ENCODE measurements at regions not wholly inside any gene's neighbourhood (a gene's known extent, or its start where the extent isn't known, plus 50 kb on each side); places are given as distances from the start of the nearest gene placed in this dataset.

DNA sequence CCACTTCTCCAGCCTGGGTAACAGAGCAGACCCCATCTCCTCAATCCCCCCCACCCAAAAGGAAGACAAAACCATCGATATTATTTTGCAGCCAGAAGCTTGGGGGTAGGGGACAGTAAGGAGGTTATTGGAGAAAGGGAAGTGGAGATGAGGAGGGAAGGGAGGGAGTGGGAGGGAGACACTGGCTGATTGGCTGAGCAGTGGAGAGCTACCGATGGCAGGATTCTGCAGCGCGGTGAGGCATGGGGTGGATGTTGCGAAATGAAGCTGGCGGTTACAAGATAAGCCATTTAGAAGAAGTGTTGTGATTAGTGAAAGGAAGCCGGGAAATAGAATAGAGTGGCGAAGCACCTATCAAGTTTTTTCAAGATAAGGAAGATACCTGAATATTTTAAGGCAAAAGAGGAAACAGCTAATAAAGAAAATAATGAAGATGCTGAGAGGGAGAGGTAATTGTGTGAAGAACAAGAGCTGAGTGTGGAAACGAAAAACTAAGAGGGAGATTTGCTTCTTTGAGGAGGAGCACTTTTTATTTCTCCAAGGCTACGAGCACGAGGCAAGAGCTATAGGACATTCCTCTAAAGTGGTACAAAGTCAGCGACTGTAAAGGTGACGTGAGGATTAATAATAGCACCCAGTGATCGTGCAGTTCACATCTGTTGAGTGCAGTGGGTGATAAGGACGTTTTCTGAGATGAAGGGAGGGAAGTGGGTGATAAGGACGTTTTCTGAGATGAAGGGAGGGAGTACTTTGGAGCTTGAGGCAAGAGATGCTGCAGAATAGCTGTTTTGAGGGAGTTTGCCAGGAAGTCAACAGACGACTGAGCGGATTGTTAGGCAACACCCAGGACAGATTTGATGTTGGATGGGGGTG is 103.2 kb upstream of the KIF26B start:
- 16% methylated on average over 18 of the region's 18 CpGs for WGBS (ENCODE audit: insufficient coverage)
- intact Hi-C loops (cut with micrococcal nuclease): no loop called here
- Mint-ChIP-seq H3K36me3 (no peaks in the 10 kb centered on the region), H3K27me3 (ENCODE audit: low read depth in 2 of 2) (peaks cover 5 to 36% of the 10 kb centered on the region in 2 donors), H3K4me1 (peaks cover 26% of the 10 kb centered on the region in 2 donors), H3K9me3 (no peaks in the 10 kb centered on the region), H3K27ac (peak overlapping the region in 1 of 2 donors; percentile 17), H3K4me3 (peak overlapping the region; percentile 83)
- Histone ChIP-seq H3K27ac (ENCODE audit: low read length) (no peak overlapping the region), H3K9me3 (ENCODE audit: control insufficient read depth, insufficient read depth, low read length) (no peaks in the 10 kb centered on the region), H3K27me3 (ENCODE audit: control insufficient read depth, insufficient read depth, low read length) (no peaks in the 10 kb centered on the region), H3K4me3 (ENCODE audit: low read length) (no peak overlapping the region), H3K4me1 (ENCODE audit: control insufficient read depth, insufficient read depth, low read length) (peaks cover 28% of the 10 kb centered on the region), H3K36me3 (ENCODE audit: control insufficient read depth, insufficient read depth, low read length) (no peaks in the 10 kb centered on the region)
- ATAC-seq (peak; percentile 72 to 81 (median 72)), DNase-seq (peak in 1 of 2 donors; percentile 20)
- TF ChIP-seq, protein P1, sequence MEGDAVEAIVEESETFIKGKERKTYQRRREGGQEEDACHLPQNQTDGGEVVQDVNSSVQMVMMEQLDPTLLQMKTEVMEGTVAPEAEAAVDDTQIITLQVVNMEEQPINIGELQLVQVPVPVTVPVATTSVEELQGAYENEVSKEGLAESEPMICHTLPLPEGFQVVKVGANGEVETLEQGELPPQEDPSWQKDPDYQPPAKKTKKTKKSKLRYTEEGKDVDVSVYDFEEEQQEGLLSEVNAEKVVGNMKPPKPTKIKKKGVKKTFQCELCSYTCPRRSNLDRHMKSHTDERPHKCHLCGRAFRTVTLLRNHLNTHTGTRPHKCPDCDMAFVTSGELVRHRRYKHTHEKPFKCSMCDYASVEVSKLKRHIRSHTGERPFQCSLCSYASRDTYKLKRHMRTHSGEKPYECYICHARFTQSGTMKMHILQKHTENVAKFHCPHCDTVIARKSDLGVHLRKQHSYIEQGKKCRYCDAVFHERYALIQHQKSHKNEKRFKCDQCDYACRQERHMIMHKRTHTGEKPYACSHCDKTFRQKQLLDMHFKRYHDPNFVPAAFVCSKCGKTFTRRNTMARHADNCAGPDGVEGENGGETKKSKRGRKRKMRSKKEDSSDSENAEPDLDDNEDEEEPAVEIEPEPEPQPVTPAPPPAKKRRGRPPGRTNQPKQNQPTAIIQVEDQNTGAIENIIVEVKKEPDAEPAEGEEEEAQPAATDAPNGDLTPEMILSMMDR (IDR thresholded peaks at IDR 0.05): no peak

DNA sequence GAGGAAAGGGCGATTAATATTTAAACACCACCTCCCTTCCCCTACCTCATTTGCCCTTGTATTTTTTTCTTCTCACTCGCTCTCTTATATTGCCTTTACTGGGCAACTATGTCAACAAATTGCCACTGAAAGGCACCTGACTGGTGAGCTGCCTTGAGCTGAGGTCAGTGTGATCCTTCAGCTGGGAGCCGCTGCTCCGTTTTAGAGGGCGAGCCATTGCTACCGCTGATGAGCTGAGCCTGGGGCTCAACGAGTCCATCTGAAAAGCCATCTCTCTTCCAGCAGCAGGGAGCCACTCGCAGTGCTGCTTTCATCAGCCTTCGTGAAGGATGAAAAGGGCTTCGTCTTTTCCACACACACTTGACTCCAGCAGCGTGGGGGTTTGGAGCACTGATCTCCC is 108.0 kb upstream of the KIF26B start:
- H3K9me3 ChIP-seq (ENCODE audit: control insufficient read depth, insufficient read depth, low read length): no peaks in the 10 kb centered on the region
- no peak overlapping the region for H3K27ac ChIP-seq (ENCODE audit: low read length)
- no peak for DNase-seq
- Mint-ChIP-seq H3K27me3 (ENCODE audit: low read depth in 2 of 2) (peaks cover under 1 to 3% of the 10 kb centered on the region in 2 donors), H3K4me3 (no peak overlapping the region), H3K36me3 (no peaks in the 10 kb centered on the region), H3K9me3 (no peaks in the 10 kb centered on the region), H3K27ac (no peak overlapping the region), H3K4me1 (peaks cover 8 to 9% of the 10 kb centered on the region in 2 donors)
- H3K36me3 ChIP-seq (ENCODE audit: control insufficient read depth, insufficient read depth, low read length): no peaks in the 10 kb centered on the region
- intact Hi-C loops (cut with micrococcal nuclease): no loop called here
- ATAC-seq: no peak
- TF ChIP-seq, protein P1 (IDR thresholded peaks at IDR 0.05): no peak
- H3K4me1 ChIP-seq (ENCODE audit: control insufficient read depth, insufficient read depth, low read length): peaks cover 5% of the 10 kb centered on the region
- 95% methylated on average over 10 of the region's 11 CpGs for WGBS (ENCODE audit: insufficient coverage)
- no peak overlapping the region for H3K4me3 ChIP-seq (ENCODE audit: low read length)
- no peaks in the 10 kb centered on the region for H3K27me3 ChIP-seq (ENCODE audit: control insufficient read depth, insufficient read depth, low read length)

DNA sequence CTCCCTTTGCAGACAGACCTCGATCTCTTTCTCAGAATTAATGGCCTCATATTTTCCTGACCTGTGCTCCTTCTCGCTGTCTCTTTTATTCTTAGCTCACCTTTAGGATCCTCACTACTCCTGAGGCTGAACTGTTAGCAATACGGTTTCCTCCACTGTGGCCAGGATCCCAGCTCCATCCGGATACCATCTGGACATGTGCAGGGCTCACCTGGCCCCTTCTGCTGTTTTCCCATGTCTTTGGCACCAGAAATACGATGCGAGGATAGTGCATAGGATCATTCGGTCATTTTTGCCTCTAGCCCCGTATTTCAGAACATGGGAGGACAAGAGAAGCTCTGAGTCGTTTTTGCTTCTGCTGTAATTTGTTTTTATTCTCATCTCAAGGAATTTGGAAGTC is 108.5 kb upstream of the KIF26B start:
- Histone ChIP-seq H3K4me1 (ENCODE audit: control insufficient read depth, insufficient read depth, low read length) (peaks cover 3% of the 10 kb centered on the region), H3K27ac (ENCODE audit: low read length) (no peak overlapping the region), H3K9me3 (ENCODE audit: control insufficient read depth, insufficient read depth, low read length) (no peaks in the 10 kb centered on the region), H3K36me3 (ENCODE audit: control insufficient read depth, insufficient read depth, low read length) (no peaks in the 10 kb centered on the region), H3K27me3 (ENCODE audit: control insufficient read depth, insufficient read depth, low read length) (no peaks in the 10 kb centered on the region), H3K4me3 (ENCODE audit: low read length) (no peak overlapping the region)
- Mint-ChIP-seq H3K36me3 (no peaks in the 10 kb centered on the region), H3K27me3 (ENCODE audit: low read depth in 2 of 2) (no peaks in the 10 kb centered on the region), H3K27ac (no peak overlapping the region), H3K9me3 (no peaks in the 10 kb centered on the region), H3K4me3 (no peak overlapping the region), H3K4me1 (peaks cover 3 to 4% of the 10 kb centered on the region in 2 donors)
- intact Hi-C loops (cut with micrococcal nuclease): no loop called here
- WGBS (ENCODE audit: insufficient coverage): 90% methylated on average over 9 of the region's 9 CpGs
- TF ChIP-seq, protein P1 (IDR thresholded peaks at IDR 0.05): no peak
- ATAC-seq (no peak), DNase-seq (no peak)
